GM21786 (cell line): ENCODE measurements at regions not wholly inside any gene's neighbourhood (a gene's known extent, or its start where the extent isn't known, plus 50 kb on each side); places are given as distances from the start of the nearest gene placed in this dataset.
"Not testable (repeated sequence)": the region's sequence is repeated elsewhere in the genome, so short reads cannot be mapped to it uniquely, and the experiment has no call there.

Experiments used
- ATAC-seq: cut with Tn5 transposase; IDR thresholded peaks from one replicate; pipeline ENCODE4 v1.9.1; 2021; ENCODE audit not compliant: unreplicated experiment

DNA sequence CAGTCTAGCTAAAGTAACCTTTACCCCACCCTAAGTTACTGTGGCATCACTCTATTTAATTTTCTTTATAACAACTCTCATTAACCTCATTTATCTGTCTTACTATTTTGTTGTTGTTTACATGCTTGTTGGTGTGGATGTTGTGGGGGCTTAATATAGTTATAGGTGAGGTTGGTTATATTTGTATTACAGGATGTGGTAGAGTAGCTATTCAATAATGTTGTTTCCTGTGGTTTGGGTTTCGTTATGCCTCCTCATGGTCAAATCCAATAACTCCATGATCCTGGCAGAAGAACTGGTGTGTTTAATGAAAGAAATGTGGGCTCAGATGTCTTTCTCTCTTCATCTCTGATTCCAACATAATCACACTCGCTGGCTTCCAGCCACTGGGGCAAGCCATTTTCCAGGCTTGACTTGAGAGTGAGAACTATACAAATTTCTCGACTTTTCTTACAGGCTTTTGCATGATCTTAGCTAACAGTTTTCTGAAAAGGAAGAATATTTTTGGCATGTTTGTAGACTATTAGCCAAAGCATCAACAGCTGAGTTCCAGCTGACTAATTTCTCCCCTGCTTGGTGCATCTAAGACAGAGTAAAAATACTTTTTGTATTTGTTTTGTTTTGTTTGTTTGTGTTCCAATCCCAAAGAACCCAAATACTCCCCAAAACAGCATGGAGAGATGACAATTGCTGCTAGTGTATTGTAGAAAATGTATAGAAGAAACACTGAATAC, 303.7 kb upstream of the PAPPA start:
- ATAC-seq, result no peak

DNA sequence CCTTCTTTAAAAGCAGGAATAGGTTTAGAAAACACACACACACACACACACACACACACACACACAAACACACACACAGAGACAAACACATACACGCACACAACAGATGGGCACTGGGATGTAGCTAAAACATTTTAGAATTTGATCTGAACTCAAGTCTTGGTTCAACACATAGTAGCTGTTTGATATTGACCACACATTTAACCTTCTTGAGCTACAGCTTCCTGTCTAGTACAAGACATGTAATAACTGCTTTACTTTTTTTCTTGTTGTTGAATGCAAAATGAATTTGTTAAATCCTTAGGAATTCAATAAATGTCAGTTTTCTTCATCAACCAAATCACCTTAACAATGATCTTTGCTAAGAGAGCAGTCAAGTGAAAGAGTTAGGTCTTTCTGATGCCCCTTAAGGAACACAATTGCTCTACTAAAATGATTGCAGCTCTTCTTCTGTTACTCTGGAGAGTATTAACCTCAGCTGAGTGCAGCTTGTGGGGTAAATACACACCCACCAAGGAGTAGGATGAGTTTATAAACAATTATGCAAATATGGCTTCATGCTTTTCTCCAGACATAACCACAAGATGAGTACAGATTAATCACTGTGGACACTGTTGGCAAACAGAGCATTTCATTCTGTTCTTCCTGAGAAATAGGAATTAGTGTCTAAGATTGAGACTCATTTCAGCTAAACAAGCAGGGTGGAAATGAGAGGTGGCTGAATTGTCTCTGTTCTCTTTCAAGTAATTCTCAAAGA, 302.9 kb upstream of the PAPPA start:
- no peak for ATAC-seq

DNA sequence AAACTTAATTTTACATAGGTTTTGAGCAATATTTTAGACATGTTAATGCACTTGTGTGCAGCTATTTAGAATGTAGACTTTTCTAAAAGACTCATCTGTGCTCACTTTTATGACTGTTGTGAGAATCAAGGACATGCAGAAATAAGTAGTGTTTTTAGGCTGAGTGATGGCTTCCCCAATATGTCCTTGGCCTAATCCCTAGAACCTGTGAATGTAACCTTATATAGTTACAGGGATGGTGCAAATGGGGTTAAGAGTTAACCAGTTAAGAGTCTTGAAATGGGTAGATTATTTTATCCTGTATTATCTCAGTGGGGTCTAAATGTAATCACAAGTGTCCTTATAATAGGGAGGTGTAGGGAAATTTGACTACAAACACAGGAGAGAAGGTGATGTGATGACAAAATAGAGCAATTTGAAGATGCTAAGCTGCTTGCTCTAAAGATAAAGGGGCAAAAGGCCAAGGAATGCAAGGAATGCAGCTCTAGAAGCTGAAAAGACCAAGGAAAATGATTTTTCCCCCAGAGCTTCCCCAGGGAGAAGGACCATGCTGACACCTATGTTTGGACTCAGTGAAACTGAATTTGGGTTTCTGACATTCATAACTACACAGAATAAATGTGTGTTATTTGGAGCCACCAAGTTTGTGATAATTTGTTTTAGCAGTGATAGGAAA, 298.0 kb upstream of the PAPPA start:
- no peak for ATAC-seq

DNA sequence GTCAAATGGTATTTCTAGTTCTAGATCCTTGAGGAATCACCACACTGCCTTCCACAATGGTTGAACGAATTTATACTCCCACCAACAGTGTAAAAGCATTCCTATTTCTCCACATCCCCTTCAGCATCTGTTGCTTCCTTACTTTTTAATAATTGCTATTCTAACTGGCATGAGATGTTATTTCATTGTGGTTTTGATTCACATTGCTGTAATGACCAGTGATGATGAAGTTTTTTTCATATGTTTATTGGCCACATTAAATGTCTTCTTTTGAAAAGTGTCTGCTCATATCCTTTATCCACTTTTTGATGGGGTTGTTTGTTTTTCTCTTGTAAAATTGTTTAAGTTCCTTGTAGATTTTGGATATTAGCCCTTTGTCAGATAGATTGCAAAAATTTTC, 295.2 kb upstream of the PAPPA start:
- not testable (repeated sequence) for ATAC-seq

DNA sequence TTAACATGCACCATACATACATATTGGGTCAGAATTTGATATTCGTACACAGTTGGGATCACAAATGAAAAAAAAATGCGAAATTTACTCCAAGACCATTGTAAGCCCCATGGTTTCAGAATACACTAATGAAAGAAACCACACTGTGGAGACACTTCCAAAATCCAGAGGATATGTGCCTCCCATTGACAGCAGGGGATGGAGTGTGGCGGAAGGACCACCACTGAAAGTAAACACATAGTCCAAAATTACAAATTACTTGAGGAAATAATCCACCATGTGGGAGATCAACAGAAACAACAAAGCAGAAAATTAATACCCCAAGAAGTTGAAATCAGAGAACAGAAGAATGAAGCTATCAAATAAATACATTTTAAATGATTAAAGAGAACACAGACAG, 291.6 kb upstream of the PAPPA start:
- ATAC-seq, result no peak

DNA sequence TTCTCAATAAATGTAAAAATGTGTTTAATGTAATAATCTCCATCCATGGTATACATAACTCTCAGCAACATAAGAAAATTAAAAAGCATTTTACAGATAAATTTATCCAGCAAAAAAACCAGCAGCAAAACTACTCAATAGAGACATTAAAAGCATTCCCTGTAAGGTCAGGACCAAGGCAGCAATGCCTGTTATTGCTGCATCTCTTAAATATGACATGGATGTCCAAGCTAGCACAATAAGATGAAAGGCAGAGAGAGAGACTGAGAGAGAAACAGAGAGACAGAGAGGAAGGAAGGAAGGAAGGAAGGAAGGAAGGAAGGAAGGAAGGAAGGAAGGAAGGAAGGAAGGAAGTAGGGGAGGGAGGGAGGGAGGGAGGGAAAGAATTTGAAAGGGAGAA, 289.0 kb upstream of the PAPPA start:
- no peak for ATAC-seq

DNA sequence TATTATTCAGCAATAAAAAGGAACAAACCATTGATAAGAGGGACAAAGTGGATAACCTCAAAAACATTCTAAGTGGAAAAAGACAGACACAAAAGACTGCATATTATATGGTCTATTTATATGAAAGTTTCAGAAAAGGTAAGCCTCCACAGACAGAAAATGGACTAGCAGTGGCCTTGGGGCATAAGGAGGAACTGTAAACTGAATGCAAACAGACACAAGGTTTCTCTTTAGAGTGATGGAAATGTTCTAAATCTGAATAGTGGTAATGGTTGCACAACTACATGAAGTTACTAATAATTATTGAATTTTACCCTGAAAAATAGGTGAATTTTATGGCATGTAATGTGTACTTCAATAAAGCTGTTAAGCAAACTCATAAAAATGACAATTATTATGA, 286.3 kb upstream of the PAPPA start:
- ATAC-seq, result no peak

DNA sequence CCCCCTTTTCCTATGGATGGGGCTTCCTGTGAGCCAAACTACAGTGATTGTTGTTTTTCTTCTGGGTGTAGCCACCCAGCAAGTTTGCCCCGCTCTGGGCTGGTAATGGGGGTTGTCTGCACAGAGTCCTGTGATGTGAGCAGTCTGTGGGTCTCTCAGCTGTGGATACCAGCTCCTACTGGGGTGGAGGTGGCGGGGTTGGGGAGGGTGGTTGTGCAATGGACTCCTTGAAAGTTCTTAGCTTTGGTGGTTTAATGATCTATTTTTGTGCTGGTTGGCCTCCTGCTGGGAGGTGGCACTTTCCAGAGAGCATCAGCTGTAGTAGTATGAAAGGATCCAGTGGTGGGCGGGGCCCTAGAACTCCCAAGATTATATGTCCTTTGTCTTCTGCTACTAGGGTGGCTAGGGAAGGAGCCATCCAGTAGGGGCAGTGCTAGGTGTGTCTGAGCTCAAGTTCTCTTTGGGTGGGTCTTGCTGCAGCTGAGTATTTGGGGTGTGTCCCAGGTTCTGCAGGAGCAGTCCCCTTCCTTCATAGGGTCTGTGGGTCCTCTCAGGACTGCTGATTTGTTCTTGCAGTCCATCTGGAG, 275.6 kb upstream of the PAPPA start:
- no peak for ATAC-seq

DNA sequence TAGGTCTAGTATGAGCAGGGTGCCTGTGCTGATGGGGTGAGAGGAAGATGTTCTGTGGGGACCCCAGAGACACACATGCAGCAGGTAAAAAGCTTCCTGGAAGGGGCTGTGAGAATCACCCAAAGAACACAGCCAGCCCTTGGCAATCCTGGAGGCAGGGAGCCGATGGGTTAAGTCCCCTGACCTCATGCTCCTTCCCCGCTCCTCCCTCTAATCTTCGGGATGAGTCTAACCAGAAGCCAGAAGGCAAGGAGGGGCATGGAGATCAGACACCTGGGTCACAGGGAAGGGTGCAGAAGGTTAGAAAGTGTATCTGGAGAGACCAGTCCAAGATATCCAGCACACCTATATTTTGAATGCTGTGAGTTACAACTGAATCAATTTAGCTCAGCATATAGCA, 274.1 kb upstream of the PAPPA start:
- ATAC-seq, result no peak

DNA sequence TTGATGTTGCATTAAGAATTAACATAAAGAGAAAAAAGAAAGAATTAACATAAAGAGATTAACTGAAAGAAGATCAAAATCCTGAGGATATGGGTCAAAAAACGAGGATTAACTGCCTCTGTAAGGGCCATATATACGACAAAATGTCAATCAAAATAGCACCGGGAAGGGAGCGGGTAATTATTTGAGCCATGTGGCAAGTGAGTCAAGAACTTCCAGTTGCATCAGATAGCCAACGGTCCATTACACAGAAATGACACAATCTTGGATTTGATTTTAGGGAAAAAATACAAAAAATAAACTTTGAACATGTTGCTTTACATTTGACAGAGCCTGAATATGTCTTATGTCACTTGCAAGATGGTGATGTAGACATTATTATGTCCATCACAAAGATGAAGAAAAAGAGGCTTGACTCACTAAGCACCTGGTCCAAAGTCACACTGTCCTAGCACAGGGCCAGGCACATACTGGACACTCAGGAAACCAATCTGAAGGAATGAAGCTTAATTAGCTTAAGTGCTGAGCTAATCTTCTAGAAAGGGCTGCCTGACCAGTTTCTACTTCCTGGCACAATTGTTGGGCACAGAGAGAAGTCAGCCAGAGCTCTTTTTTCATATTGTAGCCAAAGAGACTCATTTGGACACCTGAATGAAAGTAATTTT, 273.2 kb upstream of the PAPPA start:
- ATAC-seq, result no peak

DNA sequence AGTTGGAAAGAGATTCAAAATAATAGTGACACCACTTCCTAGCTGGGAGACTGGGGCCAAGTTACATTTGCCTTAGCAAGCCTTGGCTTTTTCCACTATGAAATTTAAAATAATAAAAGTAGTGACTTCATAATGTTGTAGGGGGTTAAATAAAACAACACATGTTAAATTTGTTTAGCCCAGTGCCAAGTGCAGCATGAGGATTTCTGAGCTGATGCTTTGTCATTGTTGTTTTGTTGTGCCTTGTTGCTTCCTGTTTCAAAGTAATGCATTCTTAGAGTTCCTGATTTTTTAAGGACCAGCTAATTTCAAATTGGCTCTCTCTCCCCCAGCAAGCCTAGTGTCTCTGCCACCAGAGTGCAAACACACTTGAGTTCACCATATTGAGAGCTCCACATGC, 270.7 kb upstream of the PAPPA start:
- ATAC-seq, result no peak

DNA sequence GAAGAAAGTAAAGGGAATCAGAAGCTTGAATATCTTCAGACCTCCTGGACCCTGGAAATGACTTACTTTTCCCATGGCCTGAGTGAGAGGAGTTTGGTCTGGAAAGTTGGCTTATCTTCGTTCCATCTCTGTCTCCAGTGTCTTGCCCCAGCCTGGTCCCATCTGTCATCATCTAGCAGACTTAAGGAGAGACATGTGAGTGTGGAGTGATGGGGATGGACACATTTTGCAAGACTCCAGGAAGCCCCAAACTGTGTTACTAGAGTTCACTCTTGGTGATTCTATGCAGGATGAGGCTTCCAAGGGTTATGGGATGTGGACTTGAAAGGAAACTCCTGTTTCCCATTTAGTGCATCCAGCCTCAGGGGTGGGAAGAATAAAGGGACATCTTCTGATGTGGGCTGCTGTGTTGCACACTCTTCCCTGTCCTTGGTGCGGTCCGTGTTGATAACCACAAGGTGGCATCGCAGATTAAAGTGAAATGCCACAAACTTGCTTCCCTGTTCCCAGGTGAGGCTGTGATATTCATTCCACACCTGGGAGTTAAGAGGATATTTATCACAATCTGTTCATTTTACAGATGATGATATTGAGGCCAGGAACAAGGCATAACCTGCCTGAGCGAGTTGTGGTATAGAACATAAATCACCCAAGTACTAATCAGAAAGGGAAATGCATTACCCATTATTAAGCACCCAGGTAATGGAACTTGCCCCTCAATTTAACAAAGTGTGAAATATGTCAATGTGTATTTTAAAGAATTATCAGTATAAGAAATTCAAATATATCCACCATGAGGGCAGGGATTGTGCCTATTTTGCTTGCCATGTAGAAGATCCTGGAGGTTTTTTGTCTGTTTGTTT, 269.9 kb upstream of the PAPPA start:
- no peak for ATAC-seq

DNA sequence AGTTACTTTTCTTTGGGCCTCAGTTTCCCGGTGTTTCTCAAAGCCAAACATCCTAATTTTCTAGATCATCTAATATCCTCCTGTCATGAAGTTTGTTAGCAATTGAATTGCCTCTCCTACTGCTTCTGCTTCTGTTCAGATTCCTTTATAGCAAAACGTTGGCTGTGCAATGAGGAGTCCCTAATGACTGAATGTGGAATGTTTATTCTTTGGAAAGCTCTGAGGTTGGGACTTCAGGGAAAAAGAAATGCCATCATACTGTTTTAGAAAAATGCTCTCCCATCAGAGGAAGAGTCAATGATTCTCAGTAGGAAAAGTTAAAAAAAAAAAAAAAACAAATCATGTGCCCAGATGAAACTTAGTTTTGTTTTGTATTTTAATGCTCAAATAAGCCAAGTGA, 268.7 kb upstream of the PAPPA start:
- ATAC-seq, result no peak

DNA sequence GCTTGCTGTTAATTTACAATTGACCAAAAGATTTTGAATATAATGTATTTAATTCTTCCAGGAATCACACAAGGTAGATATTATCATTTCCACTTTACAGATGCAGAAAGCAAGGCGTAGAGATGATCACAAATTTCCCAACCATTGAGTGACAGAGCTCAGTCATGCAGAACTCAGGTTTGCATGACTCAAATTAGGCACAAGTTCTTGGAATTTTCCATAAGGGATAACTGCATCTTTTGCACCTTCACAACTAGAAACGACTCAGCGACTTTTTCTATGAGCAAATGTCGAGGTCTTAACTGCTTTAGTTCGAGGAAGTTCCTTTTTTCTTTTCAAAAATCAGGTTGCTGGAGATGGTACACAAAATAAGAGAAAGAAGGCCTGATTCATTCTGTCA, 265.5 kb upstream of the PAPPA start:
- ATAC-seq, result no peak

DNA sequence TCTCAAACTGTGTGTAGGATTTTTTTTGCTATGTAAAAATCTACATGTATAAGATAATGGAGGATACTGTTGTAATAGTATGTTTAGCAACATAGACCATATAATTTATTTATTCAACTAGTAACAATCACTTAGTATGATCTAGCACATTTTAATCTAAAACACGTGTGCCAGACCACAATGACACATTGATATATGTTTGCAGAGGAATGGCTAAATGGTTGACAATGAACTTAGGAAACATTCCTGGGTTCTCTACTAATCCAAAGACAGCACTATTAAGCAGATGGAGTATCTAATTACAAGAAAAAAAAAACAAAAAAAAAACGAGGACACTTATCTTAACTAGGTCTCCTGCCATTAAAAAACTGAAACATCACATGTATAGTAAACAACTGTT, 261.7 kb upstream of the PAPPA start:
- no peak for ATAC-seq

DNA sequence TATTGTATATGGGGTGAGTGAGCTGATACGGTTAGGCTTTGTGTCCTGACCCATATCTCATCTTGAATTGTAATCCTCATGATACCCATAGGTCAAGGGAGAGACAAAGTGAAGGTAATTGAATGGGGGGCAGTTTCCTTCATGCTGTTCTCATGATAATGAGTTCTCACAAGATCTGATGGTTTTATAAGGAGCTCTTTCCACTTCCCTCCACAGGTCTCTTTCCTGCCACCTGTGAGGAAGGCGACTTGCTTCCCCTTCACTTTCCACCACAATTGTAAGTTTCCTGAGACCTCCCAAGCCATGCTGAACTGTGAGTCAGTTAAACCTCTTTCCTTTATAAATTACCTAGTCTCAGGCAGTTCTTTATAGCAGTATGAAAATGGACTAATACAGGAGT, 255.1 kb upstream of the PAPPA start:
- not testable (repeated sequence) for ATAC-seq

DNA sequence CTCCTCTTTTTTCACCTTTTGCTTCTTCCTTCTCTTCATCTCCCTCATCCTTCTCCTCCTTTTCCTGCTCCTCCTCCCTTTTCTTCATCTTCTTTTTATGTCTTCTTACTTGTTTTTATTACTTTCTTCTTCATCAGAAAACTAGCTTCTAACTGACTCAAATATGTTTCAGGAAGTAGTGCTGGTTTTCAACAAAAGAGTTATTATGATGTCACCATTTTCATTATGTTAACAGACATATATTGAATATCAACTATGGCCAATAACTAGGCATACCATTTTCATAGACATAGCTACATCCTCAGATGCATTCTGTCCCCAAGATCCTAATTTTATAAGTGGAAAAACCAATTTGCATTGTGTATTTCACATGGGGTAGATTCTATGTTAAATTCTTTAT, 252.9 kb upstream of the PAPPA start:
- no peak for ATAC-seq

DNA sequence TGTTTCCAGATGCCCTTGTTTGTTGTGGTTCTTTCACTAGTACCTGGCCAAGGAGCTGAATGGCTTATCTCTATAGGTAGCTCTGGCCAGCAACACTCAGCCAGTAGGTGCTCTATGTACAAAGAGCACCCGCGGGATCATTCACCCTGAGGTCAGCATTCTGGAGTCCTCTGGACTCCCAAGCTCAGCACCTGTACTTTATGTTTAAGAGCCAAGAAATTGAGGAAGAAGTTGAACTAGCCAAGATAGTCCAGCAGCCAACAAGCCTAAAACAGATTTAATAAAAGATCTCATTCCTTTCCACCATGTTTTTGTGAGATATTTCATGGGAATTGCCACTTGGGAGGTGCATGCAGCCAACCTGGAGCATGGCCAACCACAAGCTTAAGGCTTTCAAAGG, 242.6 kb upstream of the PAPPA start:
- ATAC-seq, result no peak

DNA sequence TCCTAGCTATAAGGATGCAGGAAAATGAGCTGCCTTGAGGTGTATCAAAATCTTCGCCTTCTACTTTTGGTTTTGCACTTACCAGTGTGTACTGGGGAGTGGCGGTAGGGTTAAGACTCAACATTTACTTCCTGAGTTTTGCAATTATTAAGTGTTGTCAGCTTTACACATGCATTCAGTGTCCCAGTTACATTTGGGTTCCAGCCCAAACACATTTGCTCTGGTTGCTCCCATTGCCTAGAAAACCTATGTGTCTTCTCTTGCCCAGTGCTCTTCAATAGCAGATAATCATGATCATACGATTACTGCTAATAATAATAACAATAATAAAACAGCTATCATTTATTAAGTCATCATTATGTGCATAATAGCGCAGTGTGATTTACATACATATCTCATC, 241.5 kb upstream of the PAPPA start:
- ATAC-seq, result no peak

DNA sequence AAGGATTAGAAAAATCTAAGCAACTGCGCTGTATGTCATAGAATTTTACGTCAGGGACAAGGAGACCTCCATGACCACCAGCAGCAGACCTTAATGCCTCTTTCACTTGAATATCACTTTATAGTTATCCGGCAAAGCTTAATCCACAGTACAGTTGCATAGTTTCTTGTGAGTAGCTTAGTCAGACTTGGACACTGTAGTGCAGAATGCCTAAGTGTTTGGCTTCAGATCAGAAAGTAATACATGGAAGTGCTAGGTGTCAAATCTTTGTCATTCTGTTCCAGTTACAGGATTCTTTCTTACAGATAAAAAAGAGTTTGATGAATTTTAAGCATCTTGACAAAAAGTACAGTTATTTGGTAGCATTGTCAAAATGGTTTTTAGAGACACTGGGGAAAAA, 239.9 kb upstream of the PAPPA start:
- no peak for ATAC-seq
